GM10847 (cell line): ENCODE measurements at regions not wholly inside any gene's neighbourhood (a gene's known extent, or its start where the extent isn't known, plus 50 kb on each side); places are given as distances from the start of the nearest gene placed in this dataset.

Source experiments
- POLR2A ChIP-seq: IDR thresholded peaks from 2 replicates; pipeline ENCODE4 v1.6.1; 2011; ENCODE audit not compliant: insufficient read length; ENCODE audit errors: extremely low read depth

DNA sequence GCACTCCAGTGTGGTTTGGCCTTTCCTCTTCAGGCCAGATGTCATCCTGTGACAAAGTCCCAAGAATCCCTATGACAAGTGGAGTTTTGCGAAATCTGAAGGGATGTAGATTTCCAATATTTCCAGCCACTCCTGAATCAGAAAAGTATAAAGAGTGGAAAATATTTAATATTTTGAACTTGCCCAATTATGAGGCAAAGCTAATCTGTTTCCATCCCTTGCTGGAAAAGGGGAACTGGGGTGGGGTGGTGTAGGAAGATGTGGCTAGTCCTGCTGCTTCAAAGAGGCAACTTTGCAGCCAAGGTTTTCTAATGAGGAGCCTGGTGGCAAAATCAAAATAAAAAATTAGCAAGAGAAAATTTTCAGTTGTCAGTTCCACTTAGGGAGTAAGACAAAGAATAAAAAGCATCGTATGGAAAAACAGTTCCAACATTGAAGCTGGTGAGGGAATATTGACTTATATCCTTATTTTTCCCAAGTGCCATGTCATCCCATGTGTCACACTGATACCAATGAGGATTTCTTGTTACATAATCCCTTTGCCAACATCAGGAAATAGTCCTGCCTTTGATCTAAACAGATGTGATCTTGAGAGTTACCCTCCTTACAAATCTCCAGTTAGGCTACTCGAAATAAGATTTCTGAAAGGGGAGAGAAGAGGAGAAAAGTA is 480.0 kb upstream of the JARID2 start:
- TF ChIP-seq POLR2A: no peak

DNA sequence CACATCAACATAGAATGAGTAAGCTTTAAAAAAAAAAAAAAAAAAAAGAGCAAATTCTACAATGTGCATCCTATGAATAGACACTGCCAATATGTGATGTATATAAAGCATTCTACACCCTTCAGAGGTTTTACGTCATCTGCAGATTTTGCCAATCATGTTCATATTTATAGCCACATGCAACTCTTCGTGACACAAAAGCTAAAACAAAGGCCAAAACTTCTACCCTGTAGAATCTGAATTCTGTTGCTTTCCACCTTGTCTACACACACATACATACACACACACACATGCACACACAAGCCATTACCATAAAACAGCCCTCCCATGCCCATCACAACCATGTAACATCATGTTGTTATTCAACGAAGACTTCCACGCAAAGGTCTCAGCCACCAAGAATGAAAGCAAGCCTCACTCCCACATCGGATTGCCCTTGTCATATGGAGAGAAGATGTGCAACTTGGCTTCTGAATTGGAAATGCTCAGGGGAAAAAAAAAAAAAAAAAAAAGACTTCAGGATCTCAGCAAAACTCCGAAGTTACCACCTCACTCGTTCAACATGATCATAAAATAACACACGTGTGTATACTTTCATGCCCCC is 479.4 kb upstream of the JARID2 start:
- TF ChIP-seq POLR2A: no peak

DNA sequence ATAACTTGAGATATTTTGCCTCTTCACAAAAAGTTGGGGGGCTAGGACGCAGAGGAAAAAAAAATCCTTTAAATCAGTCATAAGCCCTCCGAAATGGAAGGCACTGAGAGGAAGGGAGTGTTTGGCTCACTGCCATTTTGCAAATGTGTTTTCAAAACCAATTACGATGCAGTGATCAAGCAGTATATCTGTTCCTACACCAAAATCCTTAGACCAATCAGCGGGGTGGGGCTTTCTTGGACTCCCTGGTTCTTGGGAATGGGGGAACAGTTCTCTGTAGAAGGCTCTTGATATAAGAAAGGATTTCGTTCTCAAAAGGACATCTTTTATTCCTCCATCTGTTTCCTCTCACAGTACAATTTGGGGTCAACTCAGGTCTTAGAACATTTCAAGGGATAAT is 478.6 kb upstream of the JARID2 start:
- no peak for TF ChIP-seq POLR2A

DNA sequence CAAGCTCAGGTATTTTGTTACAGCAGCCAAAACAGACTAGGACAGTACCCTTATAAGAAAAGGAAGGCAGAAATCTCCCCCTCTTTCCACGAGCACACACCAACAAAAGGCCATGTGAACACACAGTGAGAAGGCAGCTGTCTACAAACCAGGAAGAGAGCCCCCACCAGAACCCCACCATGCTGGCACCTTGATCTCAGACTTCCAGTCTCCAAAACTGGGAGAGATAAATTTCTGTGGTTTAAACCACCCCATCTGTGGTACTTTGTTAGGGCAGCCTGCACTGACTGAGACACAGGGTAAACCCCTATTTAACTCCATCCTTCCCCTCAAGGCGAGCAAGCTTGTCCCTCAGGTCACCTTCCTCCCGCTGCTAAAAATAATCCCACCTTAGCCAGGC is 475.8 kb upstream of the JARID2 start:
- no peak for TF ChIP-seq POLR2A

DNA sequence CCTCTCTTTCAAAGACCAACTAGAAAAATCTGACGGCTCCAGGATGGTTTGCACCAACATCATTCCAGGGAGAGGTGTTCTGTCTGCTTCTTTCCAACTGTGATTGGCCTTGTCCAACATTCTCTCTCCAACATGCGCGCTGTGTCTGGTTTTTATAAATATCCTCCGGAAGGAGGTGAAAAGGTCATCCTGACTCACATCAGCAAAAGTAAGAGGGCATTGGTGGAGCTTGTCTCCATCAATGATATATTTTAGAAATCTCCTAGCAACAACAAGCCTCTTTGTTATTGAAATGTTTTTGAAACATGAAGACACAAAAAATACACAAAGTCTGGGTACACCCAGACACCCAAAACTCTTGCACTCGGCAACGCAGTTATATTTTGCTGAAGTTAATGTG is 475.3 kb upstream of the JARID2 start:
- no peak for TF ChIP-seq POLR2A

DNA sequence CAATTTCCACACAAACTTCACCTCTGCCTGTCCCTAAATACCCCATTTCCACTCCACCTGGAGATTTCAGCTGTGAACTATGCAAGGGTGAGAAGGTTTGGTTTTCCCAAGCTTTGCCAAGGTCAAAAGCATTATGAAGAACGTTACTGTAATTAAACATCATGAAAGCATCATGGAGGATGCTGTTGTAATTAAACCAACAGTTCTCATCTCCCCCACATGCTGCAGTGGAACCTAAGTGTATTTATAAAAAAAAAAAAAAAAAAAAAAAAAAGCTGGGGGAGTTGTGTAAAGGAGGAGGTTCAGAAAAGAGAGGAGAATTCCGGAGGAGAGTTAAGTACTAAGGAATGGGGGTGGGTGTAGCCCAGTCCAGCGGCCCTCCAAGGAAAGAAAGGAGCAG is 474.9 kb upstream of the JARID2 start:
- TF ChIP-seq POLR2A: no peak

DNA sequence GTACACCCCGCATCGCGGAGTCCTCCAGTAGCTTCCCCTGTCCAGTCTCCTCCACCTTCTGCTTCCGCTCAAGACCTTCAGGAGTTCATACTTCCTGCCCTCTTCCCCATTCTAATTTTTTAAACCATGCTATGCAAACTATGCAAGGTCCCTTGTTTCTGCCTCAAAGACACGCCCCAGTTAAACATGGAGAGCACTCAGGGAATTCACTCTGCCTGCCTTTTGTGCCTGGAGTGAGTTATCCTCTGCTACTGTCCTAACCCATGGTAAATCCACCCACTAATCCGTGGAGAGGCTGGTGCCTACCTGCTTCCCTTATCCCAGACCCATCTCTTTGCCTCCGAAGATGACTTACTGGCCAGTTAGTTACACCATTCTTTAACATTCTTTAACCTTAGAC is 473.7 kb upstream of the JARID2 start:
- no peak for TF ChIP-seq POLR2A

DNA sequence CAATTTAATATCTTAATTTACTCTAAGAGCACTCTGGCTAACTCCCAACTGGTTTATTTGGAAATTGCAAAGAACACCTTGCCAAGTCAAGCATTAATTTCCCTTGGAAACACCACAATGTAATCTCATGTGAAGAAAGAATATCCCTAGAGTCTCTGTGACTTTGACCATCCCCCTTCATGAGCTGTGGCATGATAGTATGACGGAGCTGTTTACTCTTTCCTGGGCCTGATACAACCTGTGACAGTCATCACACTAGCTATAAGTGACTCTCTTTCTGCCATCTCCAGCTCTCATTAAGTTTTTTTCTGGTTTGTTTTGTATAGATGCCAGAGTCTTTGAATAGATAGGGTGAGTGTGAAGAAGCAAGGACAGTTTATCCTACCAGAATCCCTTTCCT is 470.3 kb upstream of the JARID2 start:
- TF ChIP-seq POLR2A: no peak

DNA sequence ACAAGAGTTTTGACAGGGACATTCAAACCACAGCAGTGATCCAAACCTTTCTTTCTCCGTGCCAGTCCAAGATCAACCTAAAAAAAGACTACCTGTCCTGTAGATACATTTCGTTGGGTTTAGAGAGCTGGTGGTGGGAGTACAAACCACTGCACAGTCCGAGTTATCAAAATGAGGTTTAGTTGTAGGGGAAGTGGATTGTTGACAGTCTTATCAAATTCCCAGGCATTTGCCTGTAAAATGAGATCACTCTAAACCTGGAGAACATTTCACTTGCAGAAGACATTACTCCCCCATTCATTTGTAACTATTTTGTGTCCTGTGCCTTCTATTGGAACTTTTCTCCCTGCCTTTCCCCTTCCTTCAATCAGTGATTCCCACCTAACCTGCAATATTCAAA is 469.6 kb upstream of the JARID2 start:
- TF ChIP-seq POLR2A: no peak

DNA sequence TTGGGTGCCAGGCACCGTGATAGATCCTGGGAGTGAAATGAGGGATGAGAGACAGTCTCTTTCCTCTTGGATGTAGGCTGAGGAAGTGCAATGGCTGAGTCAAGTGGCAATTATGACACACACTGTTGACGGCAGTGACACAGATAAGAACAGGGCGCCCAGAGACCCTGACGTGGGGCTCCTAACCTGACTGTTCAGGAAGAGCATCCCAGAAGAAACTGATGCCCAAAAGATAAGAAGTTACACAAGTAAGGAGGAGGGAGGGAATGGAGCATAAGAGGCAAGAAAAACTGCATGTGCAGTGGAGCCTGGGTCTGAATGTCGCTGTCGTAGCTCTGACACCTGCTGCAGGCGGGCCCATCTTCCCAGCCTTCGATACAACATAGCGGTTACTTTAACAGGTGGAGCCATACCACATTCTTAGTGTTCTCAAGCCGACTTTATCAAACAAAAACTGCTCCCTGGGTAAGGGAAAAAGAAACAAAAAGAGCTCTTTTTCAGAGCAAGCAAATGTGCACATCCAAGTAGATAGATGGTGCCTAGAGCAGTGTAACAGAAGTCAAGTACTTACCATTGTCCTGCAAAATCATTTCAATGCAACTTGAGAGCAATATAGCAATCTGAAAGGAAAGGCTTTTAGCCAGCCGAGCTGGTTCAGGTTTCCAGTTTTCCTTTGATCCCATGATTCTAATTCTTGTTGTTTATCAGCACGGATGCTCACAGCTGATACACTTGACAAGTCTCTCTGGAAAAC is 463.9 kb upstream of the JARID2 start:
- TF ChIP-seq POLR2A: no peak

DNA sequence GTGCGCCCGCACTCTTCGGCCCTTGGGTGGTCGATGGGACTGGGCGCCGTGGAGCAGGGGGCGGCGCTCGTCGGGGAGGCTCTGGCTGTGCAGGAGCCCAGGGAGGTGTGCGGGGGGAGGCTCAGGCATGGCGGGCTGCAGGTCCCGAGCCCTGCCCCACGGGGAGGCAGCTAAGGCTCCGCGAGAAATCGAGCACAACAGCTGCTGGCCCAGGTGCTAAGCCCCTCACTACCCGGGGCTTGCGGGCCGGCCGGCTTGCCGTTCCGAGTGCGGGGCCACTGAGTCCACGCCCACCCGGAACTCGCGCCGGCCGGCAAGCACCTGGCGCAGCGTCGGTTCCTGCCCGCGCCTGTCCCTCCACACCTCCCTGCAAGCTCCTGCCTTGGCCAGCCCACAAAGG is 462.3 kb upstream of the JARID2 start:
- no peak for TF ChIP-seq POLR2A

DNA sequence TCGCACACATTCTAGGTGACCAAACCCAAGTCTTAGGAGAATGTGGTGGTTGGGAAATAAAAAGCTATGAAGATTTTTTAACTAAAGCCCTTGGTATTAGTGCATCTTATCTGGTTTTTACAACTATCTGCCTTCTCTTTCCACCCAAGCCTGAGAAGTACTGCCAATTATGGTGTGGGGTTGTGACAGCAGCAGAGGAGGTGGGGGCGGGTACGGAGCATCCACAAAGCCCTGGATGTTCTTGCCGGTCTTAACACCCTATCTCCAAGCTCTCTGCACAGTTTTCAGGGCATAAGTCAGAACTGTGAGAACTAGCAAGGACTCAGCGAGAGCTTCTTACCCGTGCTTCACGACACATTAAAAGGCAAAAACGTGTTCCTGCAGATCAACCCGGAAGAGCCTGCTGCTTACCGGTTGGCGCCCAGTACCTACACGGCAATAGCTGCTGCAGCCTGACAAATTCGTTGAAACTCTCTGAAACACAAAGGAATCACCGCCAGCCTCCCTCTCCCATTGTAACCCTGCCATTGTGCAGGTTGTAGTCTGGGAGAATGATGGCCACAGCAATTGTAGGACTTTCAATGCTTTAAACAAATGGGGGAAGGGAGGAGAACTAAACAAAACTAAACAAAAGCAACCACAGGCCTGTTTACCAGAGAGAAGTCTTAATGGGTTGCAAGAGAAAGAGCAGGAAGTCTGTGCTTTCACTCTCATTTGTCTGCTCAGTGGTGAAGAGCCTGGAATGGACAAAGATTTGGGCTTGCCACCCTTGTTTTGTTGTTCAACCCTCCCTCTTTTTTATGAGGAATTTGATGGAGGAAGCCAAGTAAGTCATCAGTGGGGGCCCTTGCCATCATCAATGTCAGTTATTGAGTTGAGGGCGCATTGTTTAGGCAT is 461.0 kb upstream of the JARID2 start:
- TF ChIP-seq POLR2A: no peak

DNA sequence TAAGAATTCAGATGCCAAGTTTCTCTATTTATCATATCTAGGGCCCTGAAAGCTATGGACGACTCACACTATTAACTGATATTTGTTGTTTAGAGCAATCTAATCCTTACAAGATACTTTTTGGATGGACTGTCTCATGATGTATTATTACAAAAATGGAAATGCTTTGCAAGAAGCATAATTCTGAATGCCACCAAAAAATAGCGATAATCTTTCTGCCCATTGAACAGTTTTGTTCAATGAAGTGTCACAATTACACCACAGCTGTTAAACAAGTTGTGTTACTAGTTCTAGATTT is 460.4 kb upstream of the JARID2 start:
- TF ChIP-seq POLR2A: no peak

DNA sequence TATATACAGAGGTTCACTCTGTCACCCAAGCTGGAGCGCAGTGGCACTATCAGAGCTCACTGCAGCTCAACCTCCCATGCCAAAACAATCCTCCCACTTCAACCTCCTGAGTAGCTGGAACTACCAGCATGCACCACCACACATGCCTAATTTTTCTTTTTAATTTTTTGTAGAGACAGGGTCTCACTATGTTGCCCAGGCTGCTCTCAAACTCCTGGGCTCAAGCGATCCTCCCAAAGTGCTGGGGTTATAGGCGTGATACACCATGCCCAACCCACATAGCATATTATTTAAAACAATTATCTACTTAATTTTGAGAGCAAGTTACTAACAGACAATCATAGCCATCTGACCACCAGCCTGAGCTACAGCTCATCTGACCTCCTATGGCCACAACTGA is 459.9 kb upstream of the JARID2 start:
- no peak for TF ChIP-seq POLR2A

DNA sequence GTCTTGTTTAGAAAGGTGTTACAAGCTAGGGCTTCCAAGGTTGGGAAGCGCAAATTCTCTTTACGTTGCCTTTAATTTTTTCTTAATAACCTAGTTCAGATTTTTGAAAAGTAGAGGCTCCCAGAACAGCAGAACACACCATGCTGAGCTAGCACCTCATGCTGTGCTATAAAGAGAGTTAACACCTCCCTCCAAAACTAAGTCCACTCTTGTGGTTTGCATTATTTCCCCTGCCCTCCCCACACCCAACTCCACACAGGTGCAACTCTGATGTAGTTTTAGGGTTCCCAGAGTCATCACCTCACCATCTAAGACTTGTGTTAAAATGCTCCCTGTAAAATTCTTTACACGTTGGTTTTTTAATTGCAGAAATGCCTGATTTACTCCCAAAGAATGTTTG is 459.4 kb upstream of the JARID2 start:
- no peak for TF ChIP-seq POLR2A

DNA sequence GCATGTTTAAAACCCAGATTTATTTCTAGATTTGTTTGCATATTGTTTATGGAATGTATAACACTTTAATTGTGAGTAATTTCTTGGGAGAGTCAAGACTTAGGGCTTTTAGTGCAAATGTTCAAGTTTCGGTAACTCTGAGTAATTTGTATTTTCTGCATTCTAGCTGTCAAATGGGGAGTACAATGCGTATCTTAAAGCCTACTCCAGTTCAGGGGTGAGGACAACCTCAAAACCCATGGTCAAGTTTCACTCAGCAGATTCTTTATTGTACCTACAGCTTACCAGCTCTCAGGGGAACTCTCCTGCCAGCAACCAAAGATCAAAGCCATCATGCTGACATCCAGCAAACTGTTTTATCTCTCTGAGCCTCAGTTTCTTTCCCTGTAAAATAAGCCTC is 458.6 kb upstream of the JARID2 start:
- TF ChIP-seq POLR2A: no peak
